Dendritic cell treated with granulocyte-macrophage colony-stimulating factor and Interleukin-4, amounts not matched to agents 40 ng/mL and 50 ng/mL, for 4 days (primary cell): ENCODE measurements at regions not wholly inside any gene's neighbourhood (a gene's known extent, or its start where the extent isn't known, plus 50 kb on each side); places are given as distances from the start of the nearest gene placed in this dataset.

Experiments used
- H3K27ac Mint-ChIP-seq: one replicate; pipeline ENCODE4 v1.8.0; 2022; ENCODE audit warnings: mild to moderate bottlenecking, mixed read lengths
- H3K27me3 Mint-ChIP-seq: one replicate; pipeline ENCODE4 v1.8.0; 2022; ENCODE audit warnings: mild to moderate bottlenecking, mixed read lengths
- H3K36me3 Mint-ChIP-seq: one replicate; pipeline ENCODE4 v1.8.0; 2022; ENCODE audit warnings: low read depth, mixed read lengths
- H3K4me1 Mint-ChIP-seq: one replicate; pipeline ENCODE4 v1.8.0; 2022; ENCODE audit warnings: low read depth, mixed read lengths
- H3K4me3 Mint-ChIP-seq: one replicate; pipeline ENCODE4 v1.8.0; 2022; ENCODE audit warnings: mild to moderate bottlenecking, moderate library complexity, mixed read lengths
- H3K9me3 Mint-ChIP-seq: one replicate; pipeline ENCODE4 v1.8.0; 2022; ENCODE audit warnings: mixed read lengths
- intact Hi-C: fragments of 100-400 bp; cut with micrococcal nuclease; formaldehyde crosslinking; loops from one replicate; pipeline ENCODE4 v1.15.0; 2022

GRCh38 chr6:147046141-147046877 lies 157.9 kb upstream of the STXBP5 start:
- H3K27ac Mint-ChIP-seq: no peak overlapping the region
- H3K36me3 Mint-ChIP-seq: peaks cover 20% of the 10 kb centered on the region
- H3K4me1 Mint-ChIP-seq: peaks cover 14% of the 10 kb centered on the region
- no peaks in the 10 kb centered on the region for H3K27me3 Mint-ChIP-seq
- intact Hi-C loops: no loop called here
- H3K4me3 Mint-ChIP-seq: no peak overlapping the region
- H3K9me3 Mint-ChIP-seq: peaks cover 34% of the 10 kb centered on the region

GRCh38 chr6:147048930-147049329 lies 155.3 kb upstream of the STXBP5 start:
- Mint-ChIP-seq H3K9me3 (peaks cover 10% of the 10 kb centered on the region), H3K27me3 (no peaks in the 10 kb centered on the region), H3K27ac (no peak overlapping the region)

GRCh38 chr6:147053311-147053921 lies 150.8 kb upstream of the STXBP5 start:
- H3K27ac Mint-ChIP-seq: no peak overlapping the region
- no peaks in the 10 kb centered on the region for H3K36me3 Mint-ChIP-seq
- H3K27me3 Mint-ChIP-seq: no peaks in the 10 kb centered on the region
- intact Hi-C loops: no loop called here
- H3K9me3 Mint-ChIP-seq: no peaks in the 10 kb centered on the region
- no peak overlapping the region for H3K4me3 Mint-ChIP-seq
- H3K4me1 Mint-ChIP-seq: peaks cover 8% of the 10 kb centered on the region

More at GRCh38 chr6:147048930-147049329, 155.3 kb upstream of the STXBP5 start:
- peaks cover 19% of the 10 kb centered on the region for H3K4me1 Mint-ChIP-seq
- intact Hi-C loops: no loop called here
- peaks cover 11% of the 10 kb centered on the region for H3K36me3 Mint-ChIP-seq
- H3K4me3 Mint-ChIP-seq: no peak overlapping the region

- Mint-ChIP-seq H3K4me3 (no peak overlapping the region), H3K9me3 (no peaks in the 10 kb centered on the region), H3K27me3 (no peaks in the 10 kb centered on the region), H3K27ac (no peak overlapping the region), H3K36me3 (no peaks in the 10 kb centered on the region), H3K4me1 (peaks cover 8% of the 10 kb centered on the region)
- intact Hi-C loops: no loop called here
These were observed 150.1 kb upstream of the STXBP5 start for GRCh38 chr6:147054158-147054557.

- no peak overlapping the region for H3K27ac Mint-ChIP-seq
- intact Hi-C loops: no loop called here
- peaks cover 8% of the 10 kb centered on the region for H3K4me1 Mint-ChIP-seq
- H3K27me3 Mint-ChIP-seq: no peaks in the 10 kb centered on the region
- H3K4me3 Mint-ChIP-seq: no peak overlapping the region
- no peaks in the 10 kb centered on the region for H3K9me3 Mint-ChIP-seq
- no peaks in the 10 kb centered on the region for H3K36me3 Mint-ChIP-seq
These were observed 149.3 kb upstream of the STXBP5 start for GRCh38 chr6:147054871-147055270.

GRCh38 chr6:147055821-147056392 lies 148.3 kb upstream of the STXBP5 start:
- H3K27me3 Mint-ChIP-seq: no peaks in the 10 kb centered on the region

GRCh38 chr6:147057188-147057587 lies 147.0 kb upstream of the STXBP5 start:
- H3K4me1 Mint-ChIP-seq: peaks cover under 1% of the 10 kb centered on the region
- H3K9me3 Mint-ChIP-seq: no peaks in the 10 kb centered on the region
- no peaks in the 10 kb centered on the region for H3K27me3 Mint-ChIP-seq
- intact Hi-C loops: no loop called here
- H3K4me3 Mint-ChIP-seq: no peak overlapping the region
- H3K27ac Mint-ChIP-seq: no peak overlapping the region
- no peaks in the 10 kb centered on the region for H3K36me3 Mint-ChIP-seq

More at GRCh38 chr6:147055821-147056392, 148.3 kb upstream of the STXBP5 start:
- Mint-ChIP-seq H3K9me3 (no peaks in the 10 kb centered on the region), H3K27ac (no peak overlapping the region), H3K36me3 (no peaks in the 10 kb centered on the region), H3K4me3 (no peak overlapping the region), H3K4me1 (peaks cover 8% of the 10 kb centered on the region)
- intact Hi-C loops: no loop called here

- Mint-ChIP-seq H3K4me1 (no peaks in the 10 kb centered on the region), H3K4me3 (no peak overlapping the region), H3K36me3 (no peaks in the 10 kb centered on the region), H3K27ac (no peak overlapping the region), H3K27me3 (no peaks in the 10 kb centered on the region), H3K9me3 (no peaks in the 10 kb centered on the region)
- intact Hi-C loops: no loop called here
These were observed 146.4 kb upstream of the STXBP5 start for GRCh38 chr6:147057705-147058342.

GRCh38 chr6:147058786-147059385 lies 145.3 kb upstream of the STXBP5 start:
- Mint-ChIP-seq H3K4me1 (peaks cover 7% of the 10 kb centered on the region), H3K9me3 (no peaks in the 10 kb centered on the region), H3K27ac (no peak overlapping the region), H3K27me3 (no peaks in the 10 kb centered on the region), H3K4me3 (no peak overlapping the region), H3K36me3 (no peaks in the 10 kb centered on the region)
- intact Hi-C loops: no loop called here

GRCh38 chr6:147060636-147061035 lies 143.6 kb upstream of the STXBP5 start:
- intact Hi-C loops: no loop called here
- Mint-ChIP-seq H3K4me3 (no peak overlapping the region), H3K27me3 (no peaks in the 10 kb centered on the region), H3K27ac (no peak overlapping the region), H3K9me3 (no peaks in the 10 kb centered on the region), H3K36me3 (no peaks in the 10 kb centered on the region), H3K4me1 (peaks cover 14% of the 10 kb centered on the region)

- H3K4me3 Mint-ChIP-seq: no peak overlapping the region
- H3K4me1 Mint-ChIP-seq: peaks cover 14% of the 10 kb centered on the region
- no peaks in the 10 kb centered on the region for H3K9me3 Mint-ChIP-seq
- intact Hi-C loops: no loop called here
- H3K27me3 Mint-ChIP-seq: no peaks in the 10 kb centered on the region
- H3K27ac Mint-ChIP-seq: no peak overlapping the region
- no peaks in the 10 kb centered on the region for H3K36me3 Mint-ChIP-seq
These were observed 143.0 kb upstream of the STXBP5 start for GRCh38 chr6:147061252-147061651.

GRCh38 chr6:147063469-147064031 lies 140.7 kb upstream of the STXBP5 start:
- H3K27ac Mint-ChIP-seq: no peak overlapping the region
- H3K4me3 Mint-ChIP-seq: no peak overlapping the region
- H3K27me3 Mint-ChIP-seq: no peaks in the 10 kb centered on the region
- no peaks in the 10 kb centered on the region for H3K9me3 Mint-ChIP-seq
- H3K36me3 Mint-ChIP-seq: no peaks in the 10 kb centered on the region
- H3K4me1 Mint-ChIP-seq: peaks cover 22% of the 10 kb centered on the region
- intact Hi-C loops: no loop called here

- H3K9me3 Mint-ChIP-seq: peaks cover 12% of the 10 kb centered on the region
- H3K4me3 Mint-ChIP-seq: no peak overlapping the region
- peaks cover 22% of the 10 kb centered on the region for H3K4me1 Mint-ChIP-seq
- H3K36me3 Mint-ChIP-seq: no peaks in the 10 kb centered on the region
- H3K27me3 Mint-ChIP-seq: no peaks in the 10 kb centered on the region
- H3K27ac Mint-ChIP-seq: no peak overlapping the region
- intact Hi-C loops: no loop called here
These were observed 138.4 kb upstream of the STXBP5 start for GRCh38 chr6:147065786-147066185.
